ENCODE measurements at regions not wholly inside any gene's neighbourhood (a gene's known extent, or its start where the extent isn't known, plus 50 kb on each side); places are given as distances from the start of the nearest gene placed in this dataset.
"Not testable (repeated sequence)": the region's sequence is repeated elsewhere in the genome, so short reads cannot be mapped to it uniquely, and the experiment has no call there.

DNA sequence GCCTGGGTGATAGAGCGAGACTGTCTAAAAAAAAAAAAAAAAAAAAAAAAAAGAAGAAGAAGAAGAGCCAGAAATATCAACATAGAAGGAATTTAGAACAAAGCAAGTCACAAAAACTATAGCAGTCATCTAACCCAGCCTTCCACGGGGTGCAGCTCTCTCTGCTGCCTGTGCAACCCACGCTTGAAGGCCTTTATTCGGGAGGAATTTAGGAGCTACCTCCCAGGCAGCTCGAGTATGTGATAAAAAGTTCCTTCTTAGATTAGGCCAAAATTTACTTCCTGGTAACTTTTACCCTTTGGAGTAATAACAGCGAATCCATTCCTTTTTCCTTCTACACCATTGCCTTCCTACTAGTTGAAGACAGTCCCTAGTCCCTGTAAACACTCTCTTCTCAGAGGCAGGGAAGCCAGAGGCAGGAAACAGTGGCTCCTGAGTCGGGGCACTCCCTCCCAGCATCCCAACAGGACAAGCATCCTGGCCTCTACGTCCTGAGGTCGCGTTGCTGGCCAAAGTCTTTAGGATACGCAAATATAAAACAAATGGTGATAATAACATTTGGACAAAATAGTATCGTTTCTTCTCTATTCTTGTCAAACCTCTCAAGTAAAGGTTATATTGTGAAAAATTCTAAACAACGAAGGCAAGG is 109.3 kb upstream of the KMT2C start:
- no peak overlapping the region for H3K4me3 ChIP-seq (ENCODE audit: low read length)

DNA sequence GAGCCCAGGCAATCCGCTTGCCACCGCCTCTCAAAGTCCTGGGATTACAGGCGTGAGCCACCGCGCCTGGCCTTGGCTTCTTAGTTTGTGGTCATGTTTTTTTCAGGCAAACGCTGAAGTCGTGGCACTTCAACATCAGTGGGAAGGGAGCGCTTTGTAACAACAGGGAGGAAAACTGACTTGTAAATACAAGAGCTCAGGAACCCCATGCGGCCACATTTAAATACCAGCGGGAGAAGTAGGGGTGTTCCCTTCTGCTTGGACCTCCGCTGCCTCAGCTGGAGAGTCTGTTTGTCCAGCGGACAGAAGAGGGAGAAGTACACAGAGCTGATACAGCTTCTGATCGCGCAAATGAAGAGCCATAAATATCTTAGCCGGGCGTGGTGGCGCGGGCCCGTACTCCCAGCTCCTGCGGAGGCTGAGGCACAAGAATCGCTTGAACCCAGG is 108.7 kb upstream of the KMT2C start:
- H3K4me3 ChIP-seq (ENCODE audit: low read length), result no peak overlapping the region
- no peak for DNase-seq (ENCODE audit: low read depth, low spot score)

More for the DNA sequence above, 109.3 kb upstream of the KMT2C start:
- no peak for DNase-seq (ENCODE audit: low read depth, low spot score)

- H3K4me3 ChIP-seq (ENCODE audit: low read length), result no peak overlapping the region
- DNase-seq (ENCODE audit: low read depth, low spot score), result no peak
These were observed 108.0 kb upstream of the KMT2C start for GRCh38 chr7:152543799-152544198.

DNA sequence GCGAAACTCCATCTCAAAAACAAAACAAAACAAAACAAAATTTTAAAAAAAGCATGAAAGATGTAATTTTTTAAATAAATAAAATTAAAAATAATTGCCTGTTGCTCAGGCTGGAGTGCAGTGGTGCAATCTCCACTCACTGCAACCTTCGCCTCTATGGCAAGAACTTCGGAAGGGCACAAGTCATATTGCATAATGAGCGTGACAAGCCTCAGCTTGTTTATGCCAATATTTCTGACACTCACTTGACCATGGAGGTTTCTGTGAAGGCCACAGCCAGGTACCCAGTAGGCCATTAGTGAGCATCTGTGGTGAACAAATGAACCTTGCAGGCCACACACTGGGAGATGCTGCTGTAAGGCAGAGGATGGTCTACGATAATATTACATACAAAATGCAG is 106.1 kb upstream of the KMT2C start:
- DNase-seq (ENCODE audit: low read depth, low spot score), result no peak
- no peak overlapping the region for H3K4me3 ChIP-seq (ENCODE audit: low read length)

- not testable (repeated sequence) for H3K4me3 ChIP-seq (ENCODE audit: low read length); DNase-seq (ENCODE audit: low read depth, low spot score)
These were observed 103.3 kb upstream of the KMT2C start for GRCh38 chr7:152539190-152539495.

- not testable (repeated sequence) for DNase-seq (ENCODE audit: low read depth, low spot score)
- H3K4me3 ChIP-seq (ENCODE audit: low read length), result peak overlapping the region; percentile 37
These were observed 102.8 kb upstream of the KMT2C start for GRCh38 chr7:152538346-152539189.

- no peak for DNase-seq (ENCODE audit: low read depth, low spot score)
- H3K4me3 ChIP-seq (ENCODE audit: low read length), result no peak overlapping the region
These were observed 101.8 kb upstream of the KMT2C start for GRCh38 chr7:152537639-152538038.

- no peak overlapping the region for H3K4me3 ChIP-seq (ENCODE audit: low read length)
- no peak for DNase-seq (ENCODE audit: low read depth, low spot score)
These were observed 92.8 kb upstream of the KMT2C start for GRCh38 chr7:152528612-152529011.

DNA sequence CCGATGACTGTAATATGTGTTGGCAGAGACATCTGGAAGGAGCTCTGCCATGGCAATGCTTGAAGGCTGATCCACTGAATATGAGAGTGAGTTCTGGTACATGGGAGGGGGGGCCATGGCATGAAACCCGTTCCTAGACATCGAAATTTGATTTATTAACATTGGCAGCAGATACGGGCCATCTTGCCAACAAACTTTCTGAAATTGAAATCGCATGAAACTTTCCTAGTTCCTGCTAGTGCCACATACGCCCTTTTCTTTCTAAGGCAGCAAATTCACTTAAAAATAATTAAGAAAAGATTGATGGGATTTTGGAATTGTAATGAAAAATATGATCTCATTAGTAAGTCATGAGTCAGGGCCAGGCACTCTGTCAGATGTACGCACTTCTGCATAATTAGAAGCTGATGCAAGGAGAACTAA is 91.8 kb upstream of the KMT2C start:
- DNase-seq (ENCODE audit: low read depth, low spot score), result no peak

GRCh38 chr7:152523916-152524315 is 88.1 kb upstream of the KMT2C start:
- no peak overlapping the region for H3K4me3 ChIP-seq (ENCODE audit: low read length)
- no peak for DNase-seq (ENCODE audit: low read depth, low spot score)

More for the DNA sequence above, 91.8 kb upstream of the KMT2C start:
- no peak overlapping the region for H3K4me3 ChIP-seq (ENCODE audit: low read length)

DNA sequence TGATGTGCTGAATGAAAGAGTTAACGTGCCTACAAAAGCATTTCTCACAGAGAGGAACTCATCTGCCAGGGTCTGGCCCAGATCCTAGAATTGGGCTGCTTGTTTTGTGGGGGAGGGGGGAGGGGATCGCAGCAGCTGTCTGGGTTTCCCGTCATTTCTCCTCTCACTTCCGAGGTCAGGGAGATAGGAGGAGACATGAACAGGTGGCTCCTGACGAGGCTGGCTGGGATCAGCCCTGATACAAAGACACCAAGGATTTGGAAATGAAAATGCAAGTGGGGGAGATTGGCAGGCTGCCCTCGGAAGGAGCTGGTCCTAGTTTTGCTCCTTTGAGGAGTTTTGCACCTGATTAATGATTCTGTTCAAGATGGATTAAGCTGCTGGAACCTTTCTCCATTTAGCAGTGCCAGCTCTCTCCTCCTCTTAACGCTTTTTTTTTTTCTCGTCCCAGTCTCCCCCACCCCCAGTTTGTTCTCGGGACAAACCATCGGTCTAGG is 86.8 kb upstream of the KMT2C start:
- no peak overlapping the region for H3K4me3 ChIP-seq (ENCODE audit: low read length)
- no peak for DNase-seq (ENCODE audit: low read depth, low spot score)

DNA sequence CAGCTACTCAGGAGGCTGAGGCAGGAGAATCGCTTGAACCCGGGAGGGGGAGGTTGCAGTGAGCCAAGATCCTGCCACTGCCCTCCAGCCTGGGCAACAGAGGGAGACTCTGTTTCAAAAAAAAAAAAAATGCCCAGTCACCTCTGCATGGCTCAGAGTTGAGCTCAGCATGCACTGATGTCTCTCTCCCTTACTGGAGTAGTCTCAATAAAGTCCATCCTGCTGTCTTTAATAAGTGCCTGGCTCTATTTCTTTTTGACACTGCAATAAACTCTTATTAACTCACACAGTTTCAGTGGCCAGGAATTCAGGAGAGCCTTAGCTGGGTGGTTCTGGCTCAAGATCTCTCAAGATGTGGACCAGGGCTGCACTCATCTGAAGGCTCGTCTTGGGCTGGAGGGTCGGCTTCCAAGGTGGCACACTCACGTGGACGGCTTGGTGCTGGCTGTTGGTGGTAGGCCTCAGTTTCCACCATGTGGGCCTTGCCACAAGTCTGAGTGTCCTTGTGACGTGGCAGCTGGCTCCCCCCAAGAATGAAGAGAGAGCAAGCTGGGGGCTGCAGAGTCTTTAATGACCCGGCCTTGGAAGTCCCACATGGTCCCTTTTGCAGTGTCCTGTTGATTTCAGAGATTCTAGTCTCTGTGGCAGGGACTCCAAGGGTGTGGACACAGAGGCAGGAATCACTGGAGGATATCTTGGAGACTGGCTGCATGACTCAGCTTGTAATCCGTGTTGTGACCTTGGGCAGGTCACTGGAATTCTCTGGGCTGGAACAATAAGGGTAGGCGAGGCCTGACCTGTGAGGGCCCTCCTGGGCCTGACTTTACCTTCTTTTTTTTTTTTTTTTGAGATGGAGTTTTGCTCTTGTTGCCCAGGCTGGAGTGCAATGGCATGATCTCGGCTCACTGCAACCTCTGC is 85.9 kb upstream of the KMT2C start:
- DNase-seq (ENCODE audit: low read depth, low spot score), result no peak

GRCh38 chr7:152520861-152521302 is 85.1 kb upstream of the KMT2C start:
- no peak for DNase-seq (ENCODE audit: low read depth, low spot score)

More for the DNA sequence above, 85.9 kb upstream of the KMT2C start:
- no peak overlapping the region for H3K4me3 ChIP-seq (ENCODE audit: low read length)

DNA sequence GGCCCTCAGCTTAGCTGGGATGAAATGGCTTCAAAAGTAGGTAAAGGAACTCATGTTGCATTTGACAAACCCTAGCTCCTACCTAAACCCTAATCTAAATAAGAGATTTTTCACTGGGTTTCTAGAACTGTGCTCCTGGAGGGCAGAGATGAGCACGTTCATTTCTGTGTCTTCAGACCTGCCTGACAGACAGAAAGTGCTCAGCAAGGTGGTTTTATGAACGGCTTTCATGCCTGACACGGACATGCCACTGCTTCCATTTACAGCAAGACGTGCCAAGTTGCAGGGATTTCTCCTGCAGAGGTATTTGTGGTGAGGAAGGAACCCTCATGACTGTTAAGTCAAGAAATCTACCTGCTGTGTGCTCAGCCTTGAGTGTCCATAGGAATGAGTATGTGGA is 83.5 kb upstream of the KMT2C start:
- no peak overlapping the region for H3K4me3 ChIP-seq (ENCODE audit: low read length)

More at GRCh38 chr7:152520861-152521302, 85.1 kb upstream of the KMT2C start:
- no peak overlapping the region for H3K4me3 ChIP-seq (ENCODE audit: low read length)

GRCh38 chr7:152516216-152516615 is 80.4 kb upstream of the KMT2C start:
- no peak overlapping the region for H3K4me3 ChIP-seq (ENCODE audit: low read length)
- no peak for DNase-seq (ENCODE audit: low read depth, low spot score)

More for the DNA sequence above, 83.5 kb upstream of the KMT2C start:
- DNase-seq (ENCODE audit: low read depth, low spot score), result no peak

- DNase-seq (ENCODE audit: low read depth, low spot score); H3K4me3 ChIP-seq (ENCODE audit: low read length): not testable (repeated sequence)
These were observed 79.6 kb upstream of the KMT2C start for GRCh38 chr7:152515266-152515950.

GRCh38 chr7:152514771-152515105 is 78.9 kb upstream of the KMT2C start:
- no peak for DNase-seq (ENCODE audit: low read depth, low spot score)
- no peak overlapping the region for H3K4me3 ChIP-seq (ENCODE audit: low read length)

DNA sequence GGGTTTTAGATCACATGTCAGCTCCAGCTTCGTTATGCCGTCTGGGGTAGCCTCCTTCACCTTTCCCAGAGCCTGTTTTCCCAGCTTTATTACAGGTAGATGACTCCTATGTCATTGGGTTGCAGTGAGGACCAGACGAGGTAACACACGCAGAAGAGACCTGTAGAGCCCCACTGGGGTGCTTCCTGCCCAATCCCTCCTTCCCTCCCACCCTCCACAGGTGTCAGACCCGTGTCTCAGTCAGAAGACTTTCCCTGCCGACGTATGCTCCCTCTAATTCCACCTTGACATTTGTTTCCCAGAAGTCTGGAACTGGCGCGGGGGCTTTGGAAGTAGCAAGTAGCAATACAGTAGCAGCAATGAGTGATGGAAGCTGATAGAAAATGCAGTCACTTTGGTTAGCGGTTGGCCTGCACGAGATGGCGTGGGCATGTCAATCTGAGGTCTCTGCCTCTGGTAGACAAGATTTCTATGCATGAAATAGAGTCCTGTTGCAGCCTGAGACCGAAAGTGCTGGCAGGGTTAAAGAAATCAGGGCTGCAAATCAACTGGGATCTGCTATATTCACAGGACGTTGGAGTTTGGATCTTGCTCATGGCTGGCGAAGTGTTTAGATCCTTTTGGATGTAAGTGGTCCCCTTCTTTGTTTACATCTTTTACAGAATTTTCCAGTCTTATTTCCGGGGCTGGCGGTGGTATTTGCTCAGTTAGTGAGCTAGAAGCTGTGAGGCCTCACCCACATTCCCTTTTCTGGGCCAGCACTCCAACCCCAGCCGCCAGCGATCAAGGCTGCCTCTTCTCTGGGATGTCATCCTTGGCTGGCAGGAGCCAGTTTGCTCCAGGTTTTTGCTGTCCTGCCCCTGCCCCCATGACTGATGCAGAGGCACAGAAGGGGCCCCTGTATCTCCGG is 78.3 kb upstream of the KMT2C start:
- H3K4me3 ChIP-seq (ENCODE audit: low read length), result no peak overlapping the region
- no peak for DNase-seq (ENCODE audit: low read depth, low spot score)
